GM21381 (cell line): ENCODE measurements at regions not wholly inside any gene's neighbourhood (a gene's known extent, or its start where the extent isn't known, plus 50 kb on each side); places are given as distances from the start of the nearest gene placed in this dataset.
A peak's percentile ranks its signal among the peaks of the same experiment; 100 is the strongest.

ENCODE experiments used
- ATAC-seq: cut with Tn5 transposase; IDR thresholded peaks from one replicate; pipeline ENCODE4 v1.9.1; 2021; ENCODE audit warnings: mild to moderate bottlenecking, moderate library complexity; ENCODE audit not compliant: unreplicated experiment

DNA sequence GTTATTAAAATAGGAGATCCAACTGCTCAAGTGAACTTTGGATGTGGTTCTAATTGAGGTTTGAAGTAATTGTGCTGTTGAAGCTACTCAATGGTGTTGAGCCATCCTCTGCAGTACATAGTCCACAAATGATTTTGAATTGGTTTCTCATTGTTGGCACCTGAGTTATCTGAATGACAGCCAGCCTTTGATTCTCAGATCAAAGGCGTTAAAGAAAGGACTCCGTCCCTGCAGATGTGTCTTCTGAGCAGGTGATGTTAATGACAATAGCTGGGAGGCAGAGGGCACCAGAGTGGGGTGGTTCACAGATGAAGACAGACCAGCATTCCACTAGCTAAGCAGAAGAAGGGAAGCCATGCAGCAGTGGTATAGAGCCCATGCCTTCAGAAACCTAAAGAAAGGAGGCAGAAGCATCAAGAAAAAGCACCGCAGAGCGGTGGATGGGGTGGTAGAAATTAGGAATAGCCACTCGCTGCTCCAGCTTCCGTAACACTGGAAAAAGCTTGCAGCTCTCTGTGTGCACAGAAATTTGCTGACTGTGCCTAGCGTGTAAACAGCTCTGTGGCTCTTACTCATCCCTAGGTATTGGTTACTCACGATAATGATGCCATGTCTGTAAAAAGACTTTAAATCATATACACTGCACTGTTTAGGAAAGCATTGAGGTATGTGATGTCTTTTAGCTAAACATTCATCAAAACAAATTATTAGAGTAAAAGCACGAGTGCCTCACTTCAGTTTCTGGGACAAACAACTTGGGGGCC is 79.2 kb upstream of the CLCN4 start:
- no peak for ATAC-seq

GRCh38 chrX:10078266-10078665 is 78.5 kb upstream of the CLCN4 start:
- ATAC-seq = no peak

DNA sequence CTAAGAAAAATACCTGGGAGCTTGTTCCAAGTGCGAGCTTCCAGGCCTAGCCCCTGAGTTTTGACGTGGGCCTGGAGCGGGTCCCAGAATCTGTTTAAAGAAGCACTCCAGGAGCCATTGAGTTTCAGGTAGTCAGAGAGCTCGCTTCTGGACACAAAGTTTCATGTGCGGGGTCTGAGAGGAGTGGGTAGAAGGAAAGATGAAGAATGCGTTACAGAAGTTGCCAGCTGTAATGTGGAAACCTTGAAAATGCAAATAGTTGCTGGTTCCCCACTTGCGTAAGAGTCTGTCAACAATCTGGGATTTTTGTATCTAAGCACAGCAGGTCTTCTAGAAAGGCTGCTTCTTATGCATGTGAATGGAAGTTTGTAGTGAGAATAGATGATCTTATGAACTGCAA is 77.5 kb upstream of the CLCN4 start:
- no peak for ATAC-seq

- ATAC-seq = no peak
Observed at GRCh38 chrX:10083809-10084208, 73.0 kb upstream of the CLCN4 start.

DNA sequence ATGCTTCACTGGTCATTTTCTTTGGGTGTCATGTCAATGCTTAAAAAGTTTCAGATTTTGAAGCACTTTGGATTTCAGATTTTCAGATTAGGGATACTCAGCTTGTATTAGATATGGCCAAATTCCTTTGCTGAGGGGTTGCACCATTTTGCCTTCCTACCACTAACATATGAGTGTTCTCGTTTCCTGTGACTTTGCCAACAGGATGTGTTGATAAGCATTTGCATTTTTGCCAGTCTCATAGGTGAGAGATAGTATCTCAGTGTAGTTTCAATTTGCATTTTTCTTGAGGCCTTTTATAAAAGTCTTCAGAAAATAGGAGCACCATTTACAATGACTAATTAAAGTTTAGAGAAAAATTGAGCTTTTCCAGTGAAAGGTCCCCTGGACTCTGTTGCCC is 71.6 kb upstream of the CLCN4 start:
- ATAC-seq = peak; percentile 40

DNA sequence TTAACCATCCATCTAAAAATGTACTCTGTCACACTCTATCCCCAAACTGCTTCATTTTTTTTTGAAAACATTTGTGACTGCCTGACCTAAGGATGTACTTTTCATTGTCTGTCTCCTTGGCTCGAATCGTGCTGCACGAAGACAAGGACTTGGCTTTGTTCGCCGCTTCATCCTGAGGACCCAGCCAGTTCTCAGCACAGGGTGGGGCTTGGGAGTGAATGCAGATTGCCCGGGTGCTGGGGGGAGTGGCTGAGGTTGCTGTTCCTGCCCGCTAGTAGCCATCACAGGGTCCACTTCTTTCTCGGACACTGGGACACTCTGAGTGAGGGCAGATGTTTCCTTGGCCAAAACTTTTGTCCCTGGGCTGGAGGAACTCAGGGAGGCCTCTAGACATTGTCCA is 70.1 kb upstream of the CLCN4 start:
- no peak for ATAC-seq

DNA sequence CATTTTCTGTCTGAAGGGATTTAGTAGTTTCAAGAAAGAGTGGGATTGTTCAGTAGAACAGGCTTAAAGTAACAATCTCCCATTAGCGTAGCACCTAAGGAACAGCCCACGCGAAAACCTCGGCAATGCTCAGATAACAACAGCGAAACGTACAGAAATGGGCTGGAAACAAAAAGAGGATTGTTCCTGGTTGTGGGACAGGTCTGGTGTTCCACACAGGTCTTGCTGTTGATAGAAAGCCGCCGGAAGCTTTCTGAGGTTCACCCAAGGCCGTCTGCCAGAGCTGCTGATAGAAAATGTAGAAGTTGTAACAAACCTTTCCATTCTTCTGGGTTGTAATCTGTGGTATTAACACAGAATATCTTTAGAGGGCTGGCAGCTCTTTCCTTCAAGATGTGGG is 69.4 kb upstream of the CLCN4 start:
- no peak for ATAC-seq

GRCh38 chrX:10089378-10089795 is 67.4 kb upstream of the CLCN4 start:
- ATAC-seq = no peak

DNA sequence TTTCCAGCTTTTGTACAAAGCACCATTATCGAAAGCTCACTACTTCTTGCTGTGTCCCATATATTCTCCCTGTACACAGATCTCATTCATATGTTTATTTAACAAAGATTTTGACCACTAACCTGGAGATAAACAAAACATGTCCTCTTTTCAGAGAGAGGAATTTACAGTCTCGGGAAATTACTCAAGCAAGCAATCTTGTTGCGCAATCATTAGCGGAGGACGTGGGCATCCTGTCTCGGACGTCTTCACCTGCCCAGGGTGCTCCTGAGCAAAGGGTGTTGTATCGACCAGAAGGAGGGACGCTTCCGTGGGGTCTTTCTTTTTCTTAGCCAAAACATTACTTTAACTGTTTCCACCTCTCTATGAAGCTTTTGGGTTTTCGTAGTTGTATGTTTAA is 66.5 kb upstream of the CLCN4 start:
- no peak for ATAC-seq

GRCh38 chrX:10095246-10095645 is 61.5 kb upstream of the CLCN4 start:
- ATAC-seq = no peak

DNA sequence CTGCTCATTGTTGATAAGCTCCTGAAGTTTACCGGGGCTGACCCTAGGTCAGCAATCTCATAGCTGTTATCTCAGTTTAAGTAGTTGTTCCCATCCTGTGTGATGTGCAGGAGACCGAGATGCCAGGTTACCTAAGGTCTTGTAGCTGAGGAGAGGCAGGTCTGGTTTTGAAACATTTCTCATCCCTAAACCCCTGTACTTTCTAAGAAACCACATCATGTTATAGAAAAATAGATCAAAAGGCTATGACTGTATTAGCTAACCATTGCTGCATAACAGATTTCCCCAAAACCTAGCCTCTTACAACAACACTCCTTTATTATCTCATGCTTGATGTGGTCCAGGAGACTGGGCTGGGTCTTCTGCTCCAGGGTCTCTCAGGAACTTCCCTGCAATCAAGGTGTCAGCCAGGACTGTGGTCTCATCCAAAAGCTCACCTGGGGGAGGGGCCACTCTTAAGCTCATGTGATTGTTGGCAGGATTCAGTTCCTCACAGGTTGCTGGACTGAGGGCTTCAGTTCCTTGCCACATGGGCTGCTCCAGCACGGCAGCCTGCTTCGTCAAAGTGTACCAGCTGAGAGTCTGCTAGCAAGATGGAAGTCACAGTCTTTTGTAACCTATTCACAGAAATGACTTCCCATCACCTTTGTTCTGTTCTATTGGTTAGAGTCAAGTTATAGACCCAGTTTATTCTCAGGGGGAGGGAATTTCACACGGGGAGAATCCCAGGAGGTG is 60.9 kb upstream of the CLCN4 start:
- no peak for ATAC-seq

DNA sequence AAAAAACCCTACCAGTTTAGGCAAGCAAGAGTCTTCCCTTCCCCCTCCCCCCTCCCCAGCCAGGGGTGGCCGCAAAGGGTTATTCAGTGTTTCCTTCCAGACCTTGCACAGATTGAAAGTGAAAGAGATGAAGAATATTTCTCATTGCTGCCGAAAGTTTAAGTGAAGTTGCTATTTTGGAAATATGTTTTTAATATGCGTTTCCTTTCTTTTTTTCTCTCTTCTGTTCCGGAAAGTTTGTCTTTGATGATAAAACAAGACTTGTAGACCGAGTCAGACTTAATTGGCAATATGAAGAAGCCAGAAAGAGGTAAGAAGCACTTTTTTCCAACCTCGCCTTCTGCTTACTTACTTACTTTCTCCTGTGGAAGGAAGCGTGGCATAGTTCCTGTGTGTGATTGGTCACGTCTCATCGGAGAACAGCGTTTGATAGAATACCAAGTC is 58.5 kb upstream of the CLCN4 start:
- ATAC-seq = peak; percentile 84

DNA sequence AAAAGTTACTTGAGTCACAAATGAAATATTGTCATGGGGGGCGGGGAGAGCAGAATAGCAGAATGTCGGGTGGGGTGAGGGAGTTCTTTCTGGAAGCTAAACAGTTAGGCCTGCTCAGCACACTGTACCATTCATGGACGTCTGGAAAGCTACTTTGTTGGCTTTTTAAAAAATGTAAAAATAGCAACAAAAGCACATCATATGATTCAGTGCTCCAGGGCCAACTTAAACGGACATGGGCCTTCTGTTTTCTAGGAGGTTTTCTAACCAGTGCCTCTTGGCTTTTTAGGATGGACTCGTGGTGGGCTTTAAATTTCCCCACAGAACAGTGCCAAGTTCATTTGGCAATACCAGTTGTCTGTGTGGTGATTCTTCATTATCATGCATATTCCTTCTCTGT is 57.4 kb upstream of the CLCN4 start:
- no peak for ATAC-seq

- ATAC-seq = no peak
Observed at GRCh38 chrX:10101269-10101668, 55.5 kb upstream of the CLCN4 start.

GRCh38 chrX:10102046-10102704 is 54.6 kb upstream of the CLCN4 start:
- no peak for ATAC-seq

- ATAC-seq = no peak
Observed at GRCh38 chrX:10103023-10103422, 53.8 kb upstream of the CLCN4 start.

DNA sequence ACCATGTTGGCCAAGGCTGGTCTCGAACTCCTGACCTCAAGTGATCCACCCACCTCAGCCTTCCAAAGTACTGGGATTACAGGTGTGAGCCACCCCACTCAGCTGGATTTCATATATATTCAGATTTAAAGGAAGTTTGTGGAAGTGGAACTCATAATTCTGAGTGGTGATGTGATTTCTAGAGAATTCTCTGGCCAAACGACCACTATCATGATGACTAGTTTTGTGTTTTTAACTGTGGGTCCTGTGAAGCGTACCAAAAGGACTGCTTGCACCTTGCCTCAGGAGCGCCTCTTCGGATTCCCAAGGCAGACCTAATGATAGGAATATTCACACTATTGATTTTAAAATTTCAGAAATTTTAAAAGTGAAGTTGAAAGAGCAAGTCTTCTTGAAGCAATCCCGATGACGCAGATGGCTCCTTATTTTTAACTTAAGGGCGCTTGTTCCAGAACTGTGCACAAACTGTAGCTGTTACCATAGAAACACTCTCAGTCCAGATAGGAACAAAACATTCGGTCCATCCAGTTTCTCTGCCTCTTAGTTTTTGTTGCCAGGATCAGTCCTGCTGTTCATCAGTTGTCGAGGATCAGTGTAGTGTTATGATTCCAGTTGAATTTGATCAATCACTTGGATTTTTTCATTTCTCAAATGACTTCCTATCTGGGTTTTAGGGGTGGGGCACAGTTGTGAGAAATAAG is 51.7 kb upstream of the CLCN4 start:
- no peak for ATAC-seq

DNA sequence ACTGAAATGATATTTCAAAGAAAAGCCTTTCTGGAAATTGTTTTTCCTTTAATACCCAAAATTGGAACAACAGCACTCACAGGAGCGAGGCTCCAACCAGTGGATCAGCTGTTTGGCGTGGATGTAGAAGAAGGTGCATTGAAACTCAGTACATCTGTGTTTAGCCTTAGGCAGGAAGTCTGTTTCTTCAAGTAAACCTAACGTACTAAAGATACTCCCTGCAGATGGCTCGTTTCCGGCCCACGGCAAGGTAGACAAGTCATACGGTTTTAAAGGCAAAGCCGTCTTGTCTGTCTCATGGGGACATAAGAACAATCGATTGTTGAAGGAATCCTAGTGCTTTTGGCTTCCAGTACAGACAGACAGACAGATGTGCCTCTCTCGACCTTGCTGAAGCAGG is 50.0 kb upstream of the CLCN4 start:
- peak; percentile 50 for ATAC-seq
